ENCODE measurements at regions not wholly inside any gene's neighbourhood (a gene's known extent, or its start where the extent isn't known, plus 50 kb on each side); places are given as distances from the start of the nearest gene placed in this dataset.
"Not testable (repeated sequence)": the region's sequence is repeated elsewhere in the genome, so short reads cannot be mapped to it uniquely, and the experiment has no call there.

DNA sequence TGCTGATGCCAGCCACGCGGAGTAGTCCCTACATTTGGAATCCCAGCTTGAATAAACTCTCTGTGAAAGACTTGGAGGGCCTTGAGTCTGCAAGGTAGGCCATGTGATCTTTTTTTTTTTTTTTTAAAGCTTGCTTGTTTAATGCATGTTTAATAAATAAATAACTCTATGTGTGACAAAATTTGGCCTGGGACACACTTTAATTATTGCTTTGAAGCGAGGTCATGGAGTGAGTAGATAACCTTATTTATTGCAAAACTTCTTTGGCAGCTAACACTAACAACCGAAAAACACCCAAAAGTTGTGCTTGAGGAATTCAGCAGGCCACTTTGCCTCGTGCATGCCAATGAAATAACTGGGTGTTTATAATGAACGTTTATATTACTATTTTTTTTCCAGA is 382.2 kb downstream of the FLRT2 start:
- DNase-seq, result no peak

DNA sequence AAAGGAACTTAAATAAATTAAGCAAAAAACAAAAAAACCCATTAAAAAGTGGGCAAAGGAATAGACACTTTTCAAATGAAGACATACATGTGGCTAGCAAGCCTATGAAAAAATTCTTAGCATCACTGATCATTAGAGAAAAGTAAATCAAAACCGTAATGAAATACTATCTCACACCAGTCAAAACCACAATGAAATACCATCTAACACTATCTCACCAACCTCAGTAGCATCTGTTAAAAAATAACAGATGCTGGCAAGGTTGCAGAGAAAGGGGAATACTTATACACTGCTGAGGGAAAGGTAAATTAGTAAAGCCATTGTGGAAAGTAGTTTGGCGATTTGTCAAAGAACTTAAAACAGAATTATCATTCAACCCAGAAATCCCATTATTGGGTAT is 381.1 kb downstream of the FLRT2 start:
- DNase-seq, result no peak

DNA sequence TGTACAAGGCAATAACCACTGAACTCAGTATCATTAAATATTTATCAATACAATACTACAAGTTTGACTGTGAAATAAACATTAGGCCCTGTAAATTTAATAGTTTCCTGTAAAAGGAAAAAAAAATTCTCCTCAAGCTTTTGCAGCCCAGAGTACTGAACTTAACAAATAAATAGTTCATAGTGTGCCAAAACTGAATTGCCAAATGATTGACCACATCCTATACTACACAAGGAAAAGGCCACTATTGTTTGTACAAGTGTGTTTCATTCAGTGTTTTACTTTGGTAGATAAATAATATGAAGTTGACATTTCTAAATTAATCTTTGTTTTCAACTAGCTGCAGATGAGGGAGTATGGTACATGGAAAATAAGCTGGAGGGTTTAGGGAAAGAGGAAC is 379.6 kb downstream of the FLRT2 start:
- DNase-seq, result no peak

DNA sequence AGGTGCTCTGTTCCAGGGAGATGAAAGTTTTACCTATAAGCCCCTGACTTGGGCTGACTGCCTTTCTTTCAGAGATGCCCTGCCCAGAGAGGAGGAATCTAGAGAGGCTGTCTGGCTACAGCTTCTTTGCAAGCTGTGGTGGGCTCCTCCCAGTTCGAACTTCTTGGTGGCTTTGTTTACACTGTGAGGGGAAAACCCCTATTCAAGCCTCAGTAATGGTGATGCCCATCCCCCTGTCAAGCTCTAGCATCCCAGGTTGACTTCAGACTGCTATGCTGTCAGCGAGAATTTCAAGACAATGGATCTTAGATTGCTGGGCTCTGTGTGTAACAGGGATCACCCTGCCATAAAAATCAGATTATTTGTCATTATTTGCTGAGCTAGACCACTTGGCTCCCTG is 377.6 kb downstream of the FLRT2 start:
- no peak for DNase-seq

DNA sequence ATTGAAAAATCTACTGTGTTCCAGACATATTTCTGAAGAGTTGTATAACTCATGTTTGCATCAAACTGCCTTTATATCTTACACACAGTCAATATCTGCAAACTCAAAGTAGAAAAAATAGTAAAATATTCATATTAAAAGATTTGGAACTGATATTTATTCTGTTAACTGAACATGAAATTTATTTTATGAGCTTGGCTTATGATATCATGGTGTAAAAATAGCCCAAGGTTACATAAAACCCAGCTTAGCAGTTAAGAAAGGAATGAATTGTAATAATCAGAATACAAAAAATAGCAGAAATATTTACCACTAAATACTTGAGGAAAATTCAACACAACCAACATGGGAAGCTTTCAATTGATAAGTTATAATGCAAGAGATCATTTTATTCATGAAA is 367.9 kb downstream of the FLRT2 start:
- no peak for DNase-seq

DNA sequence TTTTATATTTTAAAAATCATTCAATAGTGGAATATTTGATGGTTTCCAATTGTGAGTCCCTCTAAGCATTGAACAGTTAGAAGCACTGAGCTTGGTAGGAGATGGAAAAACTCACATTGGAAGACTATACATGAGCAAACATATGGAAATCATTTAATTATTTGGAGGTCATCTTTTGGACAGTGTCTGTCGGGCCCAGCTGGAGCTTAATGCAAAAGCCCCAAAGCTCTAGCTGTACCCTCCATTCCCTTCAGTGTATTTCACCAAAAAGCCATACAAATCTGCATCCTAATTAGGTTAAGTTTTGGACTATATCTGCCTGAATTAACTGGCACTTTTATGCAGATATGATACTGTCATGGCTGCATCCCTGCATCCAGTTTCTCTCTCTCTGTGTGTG is 365.7 kb downstream of the FLRT2 start:
- DNase-seq, result no peak

DNA sequence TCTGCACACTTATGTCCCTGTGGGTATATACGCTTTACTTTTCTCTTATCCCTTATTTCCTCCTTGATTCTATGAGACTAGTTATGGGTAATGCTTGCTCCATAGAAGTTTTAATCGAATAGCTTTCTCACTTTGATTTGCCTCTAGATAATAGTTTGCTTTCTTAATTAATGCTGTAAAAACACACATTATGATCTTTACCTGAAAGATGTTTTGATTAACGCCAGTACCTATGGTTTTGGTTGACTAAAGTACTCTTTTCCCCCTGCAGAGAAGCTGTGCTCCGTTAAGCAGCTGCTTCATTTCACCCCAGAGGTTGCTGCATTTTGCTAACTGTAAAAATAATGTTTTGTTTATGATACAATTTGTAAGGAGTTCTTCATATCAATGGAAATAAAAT is 362.3 kb downstream of the FLRT2 start:
- DNase-seq, result no peak

DNA sequence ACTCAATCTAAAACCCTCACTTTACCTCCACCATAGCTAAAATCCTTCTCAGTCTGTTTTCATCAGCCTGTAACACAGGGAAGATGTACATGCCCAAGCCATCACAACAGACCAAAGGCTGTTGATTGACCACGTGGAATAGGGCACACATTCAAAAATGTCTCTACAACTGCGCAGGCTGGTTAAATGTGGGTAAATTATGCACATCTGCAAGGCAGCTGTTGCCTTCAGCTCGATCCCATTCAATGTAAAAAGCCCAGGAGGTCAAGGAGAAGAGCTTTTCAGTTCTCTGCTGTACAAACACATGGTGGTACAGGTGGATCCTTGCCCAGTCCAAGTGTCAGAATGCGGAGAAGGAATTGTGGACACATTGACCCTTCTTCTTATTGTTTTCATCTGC is 354.0 kb downstream of the FLRT2 start:
- no peak for DNase-seq

DNA sequence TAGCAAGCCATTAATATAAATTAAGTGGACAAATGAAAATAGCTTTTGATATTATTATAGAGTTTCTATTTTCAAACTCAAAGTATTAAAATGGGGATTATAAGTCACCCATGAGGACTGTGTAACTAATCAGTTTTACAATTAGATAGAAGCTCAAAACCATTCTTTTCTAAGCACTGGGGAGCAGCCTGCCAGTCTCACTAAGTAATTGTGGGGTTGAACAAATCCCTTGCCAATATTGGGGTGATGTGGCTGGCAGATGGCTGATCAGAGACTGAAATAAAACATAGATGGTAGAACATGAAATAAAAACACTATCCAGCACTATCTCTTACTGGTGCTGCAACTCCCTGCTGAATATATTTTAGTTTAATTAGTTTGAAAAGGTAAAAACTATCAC is 353.2 kb downstream of the FLRT2 start:
- no peak for DNase-seq

DNA sequence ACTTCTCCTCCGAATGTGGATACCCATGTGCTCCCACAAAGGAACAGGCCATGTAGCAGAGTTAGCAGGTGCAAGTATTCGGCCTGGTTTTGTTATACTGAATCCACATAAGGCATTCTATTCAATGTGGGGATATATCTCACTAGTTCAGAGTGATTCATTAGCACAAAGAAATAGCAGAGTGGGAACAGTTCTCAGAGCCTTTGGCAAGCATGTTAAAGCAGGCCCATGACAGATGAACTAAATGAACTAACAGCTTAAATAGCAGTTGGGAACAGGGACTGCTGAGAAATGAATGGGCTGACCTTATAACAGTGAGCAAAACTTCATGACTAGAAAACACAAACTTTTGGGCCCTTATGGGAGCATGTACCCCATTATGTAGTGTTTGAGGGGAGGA is 352.0 kb downstream of the FLRT2 start:
- DNase-seq, result no peak

DNA sequence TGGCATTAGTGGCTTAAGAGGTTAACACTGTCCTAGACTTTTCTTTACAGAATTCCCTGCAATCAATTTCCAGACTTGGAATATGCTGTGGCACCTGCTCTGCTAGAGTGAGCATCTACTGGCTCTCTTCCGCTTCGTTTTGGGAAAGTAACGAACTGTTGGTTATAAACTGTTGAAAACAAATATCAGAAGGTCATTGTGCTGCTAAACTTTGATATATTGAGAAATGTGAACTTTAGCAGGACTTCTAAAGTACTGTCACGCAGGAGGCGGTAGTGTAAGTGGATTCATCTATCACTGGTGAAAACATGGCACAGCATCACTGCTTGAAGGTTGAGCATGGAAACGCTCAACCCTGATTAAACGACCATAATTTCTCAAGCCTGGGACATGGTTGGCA is 348.9 kb downstream of the FLRT2 start:
- DNase-seq, result no peak

DNA sequence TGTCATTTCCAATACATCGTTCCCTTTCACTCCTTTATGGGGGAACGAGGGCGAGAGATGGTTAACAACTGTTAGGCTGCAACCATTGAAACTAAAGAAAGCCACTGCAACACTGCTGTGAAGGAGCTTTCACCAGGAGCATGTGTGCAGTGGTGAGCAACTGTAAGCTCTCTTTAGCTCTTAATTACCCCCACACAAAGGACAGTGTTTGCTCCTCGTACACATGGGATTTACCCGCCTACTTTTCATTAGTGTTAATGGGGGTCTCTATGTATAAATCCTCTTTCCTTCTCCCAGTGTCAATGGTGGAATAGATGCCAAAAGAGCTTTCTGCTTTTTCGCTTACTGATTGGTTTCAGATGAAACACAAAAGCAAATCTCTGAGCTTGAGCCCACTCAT is 343.1 kb downstream of the FLRT2 start:
- DNase-seq, result no peak

DNA sequence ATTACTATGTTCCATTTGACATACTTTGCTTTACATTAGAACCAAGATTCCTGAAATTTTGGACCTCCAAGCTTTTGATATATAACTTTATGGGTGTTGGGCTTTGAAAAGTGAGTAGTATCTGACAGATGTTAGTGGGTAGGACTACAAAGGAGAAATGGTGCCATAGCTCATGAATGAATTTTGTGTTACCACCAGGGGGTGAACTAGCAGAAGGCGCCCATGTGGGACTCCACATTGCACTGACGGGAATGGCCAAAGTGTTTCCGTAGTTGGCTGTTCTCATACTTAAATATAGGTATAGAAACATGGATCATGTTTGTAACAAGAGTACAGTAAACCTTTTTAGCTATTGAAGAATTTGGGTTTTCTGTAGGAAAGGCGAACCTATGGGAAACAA is 337.5 kb downstream of the FLRT2 start:
- DNase-seq, result no peak

DNA sequence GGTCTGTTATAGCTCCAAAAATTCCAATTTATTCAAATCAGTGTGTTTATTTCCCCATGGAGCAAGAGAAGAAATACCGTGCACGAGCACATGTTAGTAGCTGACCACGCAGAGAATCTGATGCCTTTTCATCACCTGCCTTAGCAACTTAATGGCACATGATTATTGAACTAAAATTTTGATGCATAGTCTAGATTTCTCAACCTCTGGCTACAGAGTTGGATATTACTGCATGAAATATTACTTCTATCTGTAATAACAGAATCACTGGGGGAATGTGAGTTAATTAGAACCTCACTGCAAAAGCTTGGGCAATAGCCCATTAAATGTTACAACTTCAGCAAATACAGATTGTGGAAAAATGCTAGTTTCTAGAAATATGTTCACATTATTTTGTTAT is 335.8 kb downstream of the FLRT2 start:
- DNase-seq, result no peak

DNA sequence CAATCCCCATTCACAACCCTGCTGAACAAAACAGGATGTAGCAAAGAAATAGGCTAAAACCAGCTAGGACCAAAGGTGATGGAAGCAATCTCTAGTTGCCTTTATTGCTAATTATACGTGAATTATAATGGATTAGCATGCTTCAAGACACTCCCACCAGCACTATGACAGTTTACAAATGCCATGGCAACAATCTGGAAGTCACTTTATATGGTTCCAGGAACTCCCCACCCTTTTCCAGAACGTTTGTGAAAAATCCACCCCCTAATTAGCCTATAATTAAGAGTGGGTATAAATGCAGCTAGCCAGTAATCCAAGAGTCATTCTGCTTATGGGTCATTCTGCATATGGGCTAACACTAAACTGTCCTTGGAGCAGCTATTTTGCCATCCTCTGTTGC is 328.7 kb downstream of the FLRT2 start:
- no peak for DNase-seq

DNA sequence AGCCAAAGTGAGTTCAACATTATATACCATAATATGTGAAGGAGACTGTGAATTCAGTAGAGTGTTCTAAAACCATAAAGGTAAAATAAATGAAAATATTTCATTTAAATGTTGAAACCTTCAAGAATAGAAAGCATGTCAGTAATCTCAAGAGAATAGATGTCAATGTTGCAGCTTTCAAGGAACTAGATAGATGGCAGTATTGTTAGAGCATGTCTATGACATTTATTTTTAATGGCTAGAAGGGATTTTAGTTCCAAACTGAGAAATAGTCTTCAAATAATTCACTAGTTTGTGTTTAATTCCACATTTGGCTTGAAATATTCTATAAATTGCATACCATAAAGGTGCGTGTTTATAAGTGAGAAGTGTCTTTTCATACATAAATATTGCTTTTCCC is 326.5 kb downstream of the FLRT2 start:
- no peak for DNase-seq

DNA sequence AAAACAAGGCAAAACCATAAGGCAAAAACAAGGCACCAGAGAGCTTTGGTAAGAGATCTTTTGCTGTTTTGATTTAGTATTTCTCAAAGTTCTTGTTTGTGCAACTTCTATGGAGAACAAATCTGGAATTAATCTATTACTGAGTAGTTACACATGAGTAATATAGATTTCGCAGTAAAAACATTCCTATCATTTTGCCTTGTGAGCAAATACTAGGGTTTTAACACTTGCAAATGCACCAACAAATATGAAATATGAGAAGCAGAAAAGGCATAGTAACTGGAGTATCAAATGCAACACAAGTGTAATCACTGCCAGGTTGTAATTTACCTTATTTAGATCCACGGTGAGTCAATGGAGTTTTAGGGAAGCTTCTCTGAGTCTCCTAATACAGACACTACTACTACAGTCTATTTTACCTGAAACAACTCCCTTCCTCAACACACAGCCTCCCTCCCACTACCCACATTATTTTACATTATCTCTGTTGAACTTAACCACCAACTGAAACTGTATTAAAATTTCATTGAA is 324.1 kb downstream of the FLRT2 start:
- no peak for DNase-seq

DNA sequence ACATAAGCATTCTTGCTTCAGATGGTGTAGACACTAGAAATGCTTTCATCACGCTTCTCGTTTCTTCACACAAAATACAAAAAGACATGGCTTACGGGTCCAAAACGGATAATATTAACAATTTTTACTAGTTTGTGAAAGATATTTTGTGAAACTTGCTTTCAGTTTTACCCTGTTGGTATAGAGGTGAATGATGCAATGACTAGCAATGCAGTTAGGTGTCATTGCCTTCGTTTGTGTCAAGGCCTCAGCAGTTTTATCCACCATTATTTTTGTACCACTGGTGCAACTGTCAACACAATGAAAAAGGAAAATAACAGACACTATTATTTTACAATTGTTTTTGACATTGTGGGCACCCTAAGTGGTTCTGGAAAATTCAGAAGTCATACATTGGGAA is 323.0 kb downstream of the FLRT2 start:
- DNase-seq, result no peak

DNA sequence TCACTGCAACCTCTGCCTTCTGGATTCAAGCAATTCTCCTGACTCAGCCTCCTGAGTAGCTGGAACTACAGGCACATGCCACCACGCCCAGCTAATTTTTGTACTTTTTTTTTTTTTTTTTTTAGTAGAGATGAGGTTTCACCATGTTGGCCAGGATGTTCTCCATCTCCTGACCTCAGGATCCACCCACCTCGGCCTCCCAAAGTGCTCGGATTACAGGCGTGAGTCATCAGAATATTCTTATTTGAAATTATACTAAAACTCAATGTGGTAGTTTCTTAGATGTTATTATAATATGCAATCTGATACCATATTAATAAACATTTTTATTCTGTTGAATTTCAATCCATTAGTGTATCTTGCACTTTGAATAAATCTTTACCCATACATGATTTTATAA is 322.2 kb downstream of the FLRT2 start:
- not testable (repeated sequence) for DNase-seq

DNA sequence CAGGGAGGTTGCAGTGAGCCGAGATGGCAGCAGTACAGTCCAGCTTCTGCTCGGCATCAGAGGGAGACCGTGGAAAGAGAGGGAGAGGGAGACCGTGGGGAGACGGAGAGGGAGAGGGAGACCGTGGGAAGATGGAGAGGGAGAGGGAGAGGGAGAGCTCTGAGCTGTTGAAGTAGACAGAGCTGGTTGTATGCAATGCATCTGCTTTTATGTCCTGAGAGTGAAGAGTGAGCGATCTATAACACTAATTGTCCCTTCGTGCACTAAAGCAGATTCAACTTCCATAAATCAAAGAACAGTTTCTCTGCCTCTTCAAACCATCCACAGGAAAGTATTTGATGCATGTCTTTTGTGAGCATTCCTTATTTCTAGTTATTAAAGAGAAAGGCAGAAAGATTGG is 300.6 kb downstream of the FLRT2 start:
- DNase-seq, result not testable (repeated sequence)

DNA sequence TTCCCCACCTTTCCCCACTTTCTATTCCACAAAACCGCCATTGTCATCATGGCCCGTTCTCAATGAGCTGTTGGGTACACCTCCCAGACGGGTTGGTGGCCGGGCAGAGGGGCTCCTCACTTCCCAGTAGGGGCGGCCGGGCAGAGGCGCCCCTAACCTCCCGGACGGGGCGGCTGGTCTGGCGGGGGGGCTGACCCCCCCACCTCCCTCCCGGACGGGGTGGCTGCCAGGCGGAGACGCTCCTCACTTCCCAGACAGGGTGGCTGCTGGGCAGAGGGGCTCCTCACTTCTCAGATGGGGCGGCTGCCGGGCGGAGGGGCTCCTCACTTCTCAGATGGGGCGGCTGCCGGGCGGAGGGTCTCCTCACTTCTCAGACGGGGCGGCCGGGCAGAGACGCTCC is 299.7 kb downstream of the FLRT2 start:
- not testable (repeated sequence) for DNase-seq

DNA sequence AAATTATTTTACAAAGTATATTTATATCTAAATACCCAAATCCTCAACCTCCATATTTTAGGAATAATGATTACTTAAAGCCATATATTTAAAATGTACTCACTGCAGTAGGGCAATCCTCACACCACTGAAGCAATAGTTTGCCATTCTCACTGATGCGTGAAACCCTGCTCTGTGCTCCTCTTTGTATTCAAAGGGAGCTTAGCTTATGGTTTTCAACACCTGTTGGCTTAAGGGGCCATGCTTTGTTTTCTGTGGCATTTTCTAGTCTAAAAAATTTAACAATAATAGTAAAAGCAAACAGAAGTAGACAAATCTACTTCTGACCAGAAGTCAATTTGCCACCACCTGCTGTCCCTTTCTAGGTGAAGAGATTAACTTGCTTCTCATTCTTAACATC is 294.6 kb downstream of the FLRT2 start:
- no peak for DNase-seq

DNA sequence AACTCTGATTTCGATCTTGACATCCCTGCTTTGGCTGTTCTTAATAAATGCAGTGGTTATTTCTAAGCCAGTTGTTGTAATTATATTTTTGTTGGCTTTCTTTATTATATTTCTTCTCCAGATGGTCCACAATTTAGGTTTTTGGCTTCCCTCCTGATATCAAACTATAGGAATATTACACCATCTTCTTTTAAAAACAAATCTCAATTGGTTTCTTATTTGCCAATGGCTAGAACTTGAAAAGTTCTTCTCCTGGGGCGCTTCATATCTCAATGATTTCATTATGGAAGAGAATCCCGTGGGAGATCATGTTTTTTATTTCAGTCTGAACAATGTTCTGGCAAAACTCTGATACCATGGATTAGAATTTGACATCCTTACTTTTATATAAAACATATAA is 292.3 kb downstream of the FLRT2 start:
- no peak for DNase-seq

DNA sequence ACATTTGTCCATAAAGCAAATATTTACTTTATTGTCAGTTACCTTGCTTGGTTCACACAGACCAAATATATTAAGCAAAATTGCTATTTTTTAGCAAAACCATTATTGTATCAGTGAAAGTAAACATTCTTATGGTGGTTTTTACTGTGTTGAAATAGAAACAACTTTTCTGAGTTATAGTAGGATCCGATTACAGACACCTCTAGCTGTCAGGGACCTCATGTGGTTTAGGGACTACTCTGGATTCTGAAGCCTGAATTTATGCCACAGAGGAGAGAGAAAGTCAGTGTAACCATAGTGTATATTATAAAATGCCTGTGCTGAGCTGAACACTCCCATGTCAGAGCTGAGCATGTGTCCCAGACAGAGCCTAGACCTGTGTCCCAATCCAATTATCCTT is 287.5 kb downstream of the FLRT2 start:
- DNase-seq, result no peak

DNA sequence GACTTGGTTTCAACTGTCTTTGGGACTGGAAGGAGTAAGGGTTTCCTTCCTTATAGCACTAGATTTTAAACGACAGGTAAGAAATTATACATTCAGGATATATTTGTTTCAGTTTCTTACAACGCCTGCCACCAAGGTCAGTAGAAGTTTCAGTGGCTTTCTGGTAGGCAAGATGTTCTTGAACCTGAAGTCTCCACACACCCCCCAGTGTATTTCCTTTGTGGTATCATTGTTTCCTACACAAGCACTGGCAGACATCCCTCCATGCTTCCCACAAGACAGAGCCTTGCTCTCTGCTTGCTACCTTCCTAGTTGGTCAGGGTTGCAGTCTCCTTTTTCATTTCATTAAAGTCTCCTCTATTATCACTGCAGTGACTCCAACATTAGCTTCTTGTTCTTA is 283.1 kb downstream of the FLRT2 start:
- DNase-seq, result no peak

DNA sequence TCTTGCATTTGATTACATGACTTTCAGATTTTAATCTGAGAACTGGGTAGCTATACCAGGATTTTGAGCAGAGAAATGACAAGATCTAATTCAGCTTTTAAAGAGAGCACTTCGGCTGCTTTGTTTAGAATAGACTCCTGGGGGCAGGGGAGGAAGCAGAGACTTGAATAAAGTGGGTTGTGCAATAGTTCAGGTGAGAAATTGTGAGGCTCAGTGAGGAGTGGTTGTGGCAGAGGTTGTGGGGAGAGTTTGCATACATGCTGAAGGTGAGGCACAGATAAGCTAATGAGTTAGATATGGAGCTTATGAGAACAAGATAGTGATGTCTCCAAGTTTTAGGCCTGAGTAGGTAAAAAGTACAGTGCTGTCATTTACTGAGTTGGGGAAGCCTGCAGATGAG is 281.4 kb downstream of the FLRT2 start:
- DNase-seq, result no peak
